ENCODE measurements at regions not wholly inside any gene's neighbourhood (a gene's known extent, or its start where the extent isn't known, plus 50 kb on each side); places are given as distances from the start of the nearest gene placed in this dataset.
"Not testable (repeated sequence)": the region's sequence is repeated elsewhere in the genome, so short reads cannot be mapped to it uniquely, and the experiment has no call there.

GRCh38 chr6:164085091-164086075 lies 670.9 kb downstream of the QKI start:
- ChIA-PET CTCF (interaction anchor here (0.8 kb wide), 1 partner anchor 12 kb away, joined by 3 read pairs; no protein-coding TSS in a partner anchor), POLR2A (interaction anchor here (0.9 kb wide), 1 partner anchor 13 kb away, joined by 3 read pairs; no protein-coding TSS in a partner anchor)
- DNase-seq (ENCODE audit: extremely low spot score): no peak

DNA sequence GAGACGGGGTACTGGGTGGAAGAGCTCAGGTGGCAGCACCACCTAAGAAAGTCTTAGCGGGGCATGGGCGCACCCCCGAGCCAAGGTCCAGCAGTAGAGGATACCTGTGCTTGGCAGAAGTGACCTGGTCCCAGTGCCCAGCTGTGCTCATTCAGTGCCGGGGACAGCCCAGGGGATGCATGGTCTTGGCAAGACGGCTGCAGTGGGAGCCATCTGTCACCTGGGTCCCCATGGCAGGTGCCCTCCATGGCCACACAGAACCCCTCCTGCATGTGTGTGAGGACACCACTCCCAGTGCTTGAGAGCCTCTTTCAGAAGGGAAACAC lies 664.7 kb downstream of the QKI start:
- ChIA-PET CTCF (no interaction called here), POLR2A (no interaction called here)
- TF ChIP-seq ELF4 (IDR thresholded peaks at IDR 0.05) (no peak), HDGF (IDR thresholded peaks at IDR 0.05; ENCODE audit: borderline replicate concordance) (no peak), ZNF384 (IDR thresholded peaks at IDR 0.05) (no peak), L3MBTL2 (conservative IDR thresholded peaks at IDR 0.05) (no peak), BHLHE40 (IDR thresholded peaks at IDR 0.05; ENCODE audit: borderline replicate concordance) (no peak), CTBP1 (IDR thresholded peaks at IDR 0.05; ENCODE audit: borderline replicate concordance) (no peak), TARDBP (IDR thresholded peaks at IDR 0.05) (no peak), NFRKB (IDR thresholded peaks at IDR 0.05) (no peak), FOXM1 (IDR thresholded peaks at IDR 0.05; ENCODE audit: borderline replicate concordance) (no peak), SP1 (IDR thresholded peaks at IDR 0.05) (no peak)
- TF ChIP-seq, protein P1, sequence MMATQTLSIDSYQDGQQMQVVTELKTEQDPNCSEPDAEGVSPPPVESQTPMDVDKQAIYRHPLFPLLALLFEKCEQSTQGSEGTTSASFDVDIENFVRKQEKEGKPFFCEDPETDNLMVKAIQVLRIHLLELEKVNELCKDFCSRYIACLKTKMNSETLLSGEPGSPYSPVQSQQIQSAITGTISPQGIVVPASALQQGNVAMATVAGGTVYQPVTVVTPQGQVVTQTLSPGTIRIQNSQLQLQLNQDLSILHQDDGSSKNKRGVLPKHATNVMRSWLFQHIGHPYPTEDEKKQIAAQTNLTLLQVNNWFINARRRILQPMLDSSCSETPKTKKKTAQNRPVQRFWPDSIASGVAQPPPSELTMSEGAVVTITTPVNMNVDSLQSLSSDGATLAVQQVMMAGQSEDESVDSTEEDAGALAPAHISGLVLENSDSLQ (IDR thresholded peaks at IDR 0.05): no peak
- no peak for DNase-seq (ENCODE audit: extremely low spot score)

More at GRCh38 chr6:164085091-164086075, 670.9 kb downstream of the QKI start:
- TF ChIP-seq ZNF384 (IDR thresholded peaks at IDR 0.05) (no peak), FOXM1 (IDR thresholded peaks at IDR 0.05; ENCODE audit: borderline replicate concordance) (no peak)

GRCh38 chr6:164078532-164079274 lies 664.2 kb downstream of the QKI start:
- TF ChIP-seq ELF4 (IDR thresholded peaks at IDR 0.05): no peak
- no peak for TF ChIP-seq LEF1 (IDR thresholded peaks at IDR 0.05; ENCODE audit: borderline replicate concordance)
- TF ChIP-seq FOXA1 (IDR thresholded peaks at IDR 0.05): no peak
- TF ChIP-seq NFRKB (IDR thresholded peaks at IDR 0.05): no peak
- TF ChIP-seq ZNF384 (IDR thresholded peaks at IDR 0.05): no peak
- TF ChIP-seq SUZ12 (IDR thresholded peaks at IDR 0.05): no peak
- no peak for TF ChIP-seq SP1 (IDR thresholded peaks at IDR 0.05)
- TF ChIP-seq FOXK2 (IDR thresholded peaks at IDR 0.05): no peak
- no peak for TF ChIP-seq HDGF (IDR thresholded peaks at IDR 0.05; ENCODE audit: borderline replicate concordance)
- TF ChIP-seq, protein P1 (IDR thresholded peaks at IDR 0.05): no peak
- TF ChIP-seq BHLHE40 (IDR thresholded peaks at IDR 0.05; ENCODE audit: borderline replicate concordance): no peak
- no peak for TF ChIP-seq ARNT (IDR thresholded peaks at IDR 0.05)
- no peak for TF ChIP-seq CTBP1 (IDR thresholded peaks at IDR 0.05; ENCODE audit: borderline replicate concordance)
- TF ChIP-seq TARDBP (IDR thresholded peaks at IDR 0.05): no peak
- TF ChIP-seq FOXM1 (IDR thresholded peaks at IDR 0.05; ENCODE audit: borderline replicate concordance): no peak
- no peak for TF ChIP-seq L3MBTL2 (conservative IDR thresholded peaks at IDR 0.05)
- DNase-seq (ENCODE audit: extremely low spot score): no peak
- ChIA-PET CTCF (no interaction called here), POLR2A (no interaction called here)

- CTCF ChIA-PET; DNase-seq (ENCODE audit: extremely low spot score); POLR2A ChIA-PET: not testable (repeated sequence)
These were observed 662.5 kb downstream of the QKI start for GRCh38 chr6:164076818-164077532.

- no peak for DNase-seq (ENCODE audit: extremely low spot score)
- POLR2A ChIA-PET: no interaction called here
- CTCF ChIA-PET: no interaction called here
- TF ChIP-seq FOXA1 (IDR thresholded peaks at IDR 0.05) (no peak), TARDBP (IDR thresholded peaks at IDR 0.05) (no peak), HDGF (IDR thresholded peaks at IDR 0.05; ENCODE audit: borderline replicate concordance) (no peak), ELF4 (IDR thresholded peaks at IDR 0.05) (no peak), SUZ12 (IDR thresholded peaks at IDR 0.05) (no peak), ZNF384 (IDR thresholded peaks at IDR 0.05) (no peak), FOXM1 (IDR thresholded peaks at IDR 0.05; ENCODE audit: borderline replicate concordance) (no peak), LEF1 (IDR thresholded peaks at IDR 0.05; ENCODE audit: borderline replicate concordance) (no peak), SP1 (IDR thresholded peaks at IDR 0.05) (no peak), FOXK2 (IDR thresholded peaks at IDR 0.05) (no peak), L3MBTL2 (conservative IDR thresholded peaks at IDR 0.05) (no peak), BHLHE40 (IDR thresholded peaks at IDR 0.05; ENCODE audit: borderline replicate concordance) (no peak)
These were observed 661.6 kb downstream of the QKI start for GRCh38 chr6:164075981-164076615.

- CTCF ChIA-PET: no interaction called here
- POLR2A ChIA-PET: no interaction called here
- DNase-seq (ENCODE audit: extremely low spot score): no peak
- TF ChIP-seq L3MBTL2 (conservative IDR thresholded peaks at IDR 0.05): no peak
- TF ChIP-seq ZNF384 (IDR thresholded peaks at IDR 0.05): no peak
- TF ChIP-seq SUZ12 (IDR thresholded peaks at IDR 0.05): no peak
- TF ChIP-seq FOXA1 (IDR thresholded peaks at IDR 0.05): no peak
- no peak for TF ChIP-seq FOXM1 (IDR thresholded peaks at IDR 0.05; ENCODE audit: borderline replicate concordance)
- TF ChIP-seq, protein P1 (IDR thresholded peaks at IDR 0.05): no peak
- TF ChIP-seq NFRKB (IDR thresholded peaks at IDR 0.05): no peak
- no peak for TF ChIP-seq SP1 (IDR thresholded peaks at IDR 0.05)
These were observed 657.7 kb downstream of the QKI start for GRCh38 chr6:164072240-164072666.

Measured in HEK293T (cell line).